ENCODE measurements at regions not wholly inside any gene's neighbourhood (a gene's known extent, or its start where the extent isn't known, plus 50 kb on each side); places are given as distances from the start of the nearest gene placed in this dataset.

DNA sequence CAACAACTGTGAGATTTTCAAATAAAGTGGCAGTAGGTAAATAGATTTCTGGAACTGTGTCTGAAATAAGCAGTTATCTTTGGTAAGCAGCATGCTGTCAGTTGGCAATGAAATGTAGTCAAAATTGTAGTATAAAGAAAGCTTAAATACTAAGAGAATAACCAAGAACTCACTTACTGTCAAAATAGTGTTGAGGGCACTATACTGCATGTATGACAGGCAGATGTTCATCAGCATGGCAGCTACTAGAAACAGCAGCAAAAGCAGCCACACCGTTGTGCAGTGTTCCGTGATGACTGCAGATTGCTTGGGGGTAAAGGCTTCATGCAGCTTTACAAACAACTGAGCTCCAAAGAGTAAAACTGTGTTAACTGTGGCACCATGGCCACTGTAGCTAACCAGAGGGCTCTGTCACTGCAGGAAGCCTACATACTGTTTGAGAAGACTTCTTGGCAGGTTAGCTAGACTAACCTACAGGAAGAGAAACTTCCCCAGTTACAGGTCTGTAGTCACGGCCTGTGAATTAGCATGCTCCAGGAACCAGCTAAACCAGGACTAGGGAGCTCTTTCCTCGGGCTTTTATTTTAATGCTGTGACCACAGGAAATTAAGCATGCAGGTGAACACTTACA, 459.7 kb downstream of the TBL1XR1 start:
- in situ Hi-C loops (cut with MboI), result no loop called here
- BruUV-seq (replicated peaks), result no TSS peak
- H3K4me1 ChIP-seq (replicated peaks in 1 of 2; ENCODE audit: control insufficient read depth in 2 of 2, insufficient read depth in 2 of 2, low read length in 2 of 2), result no peaks in the 10 kb centered on the region
- no peak overlapping the region for H3K4me2 ChIP-seq (ENCODE audit: insufficient read depth, low read length)
- ChIA-PET CTCF (ENCODE audit: low intra/inter-chr PET ratio) (no interaction called here), POLR2A (no interaction called here)
- intact Hi-C loops (cut with micrococcal nuclease), result no loop called here
- ATAC-seq (no peak), DNase-seq (ENCODE audit: extremely low read depth in 1 of 4, low spot score in 3 of 4) (no peak), FAIRE-seq (no peak)
- H3K27me3 ChIP-seq (ENCODE audit: control insufficient read depth in 2 of 2, insufficient read depth in 2 of 2, low read length in 2 of 2), result no peaks in the 10 kb centered on the region; a peak in 1 of 5 replicates
- H3K4me3 ChIP-seq, result no peak overlapping the region
- TF ChIP-seq ZFP1 (CRISPR knock-in tag; IDR thresholded peaks at IDR 0.05) (no peak), TAL1 (IDR thresholded peaks at IDR 0.05) (no peak), MTA3 (IDR thresholded peaks at IDR 0.05; ENCODE audit: borderline replicate concordance) (no peak), EWSR1 (IDR thresholded peaks at IDR 0.05; ENCODE audit: borderline replicate concordance, low read depth, partially characterized antibody) (no peak), ELF1 (tag; IDR thresholded peaks at IDR 0.05) (no peak), BRCA1 (IDR thresholded peaks at IDR 0.05) (no peak), BRCA1 (CRISPR knock-in tag; IDR thresholded peaks at IDR 0.05) (no peak), CBX8 (IDR thresholded peaks at IDR 0.05; ENCODE audit: borderline replicate concordance, extremely low read depth, low read depth, low read length, poor library complexity, severe bottlenecking) (no peak), SLC30A9 (CRISPR knock-in tag; IDR thresholded peaks at IDR 0.05) (no peak), SIN3B (IDR thresholded peaks at IDR 0.05; ENCODE audit: low read depth) (no peak)
- TF ChIP-seq, protein P1, sequence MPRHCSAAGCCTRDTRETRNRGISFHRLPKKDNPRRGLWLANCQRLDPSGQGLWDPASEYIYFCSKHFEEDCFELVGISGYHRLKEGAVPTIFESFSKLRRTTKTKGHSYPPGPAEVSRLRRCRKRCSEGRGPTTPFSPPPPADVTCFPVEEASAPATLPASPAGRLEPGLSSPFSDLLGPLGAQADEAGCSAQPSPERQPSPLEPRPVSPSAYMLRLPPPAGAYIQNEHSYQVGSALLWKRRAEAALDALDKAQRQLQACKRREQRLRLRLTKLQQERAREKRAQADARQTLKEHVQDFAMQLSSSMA (CRISPR knock-in tag; IDR thresholded peaks at IDR 0.05), result no peak
- TF ChIP-seq, protein P2, sequence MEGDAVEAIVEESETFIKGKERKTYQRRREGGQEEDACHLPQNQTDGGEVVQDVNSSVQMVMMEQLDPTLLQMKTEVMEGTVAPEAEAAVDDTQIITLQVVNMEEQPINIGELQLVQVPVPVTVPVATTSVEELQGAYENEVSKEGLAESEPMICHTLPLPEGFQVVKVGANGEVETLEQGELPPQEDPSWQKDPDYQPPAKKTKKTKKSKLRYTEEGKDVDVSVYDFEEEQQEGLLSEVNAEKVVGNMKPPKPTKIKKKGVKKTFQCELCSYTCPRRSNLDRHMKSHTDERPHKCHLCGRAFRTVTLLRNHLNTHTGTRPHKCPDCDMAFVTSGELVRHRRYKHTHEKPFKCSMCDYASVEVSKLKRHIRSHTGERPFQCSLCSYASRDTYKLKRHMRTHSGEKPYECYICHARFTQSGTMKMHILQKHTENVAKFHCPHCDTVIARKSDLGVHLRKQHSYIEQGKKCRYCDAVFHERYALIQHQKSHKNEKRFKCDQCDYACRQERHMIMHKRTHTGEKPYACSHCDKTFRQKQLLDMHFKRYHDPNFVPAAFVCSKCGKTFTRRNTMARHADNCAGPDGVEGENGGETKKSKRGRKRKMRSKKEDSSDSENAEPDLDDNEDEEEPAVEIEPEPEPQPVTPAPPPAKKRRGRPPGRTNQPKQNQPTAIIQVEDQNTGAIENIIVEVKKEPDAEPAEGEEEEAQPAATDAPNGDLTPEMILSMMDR (IDR thresholded peaks at IDR 0.05 in 2 of 3, conservative IDR thresholded peaks at IDR 0.05 in 1 of 3; ENCODE audit: insufficient read depth in 2 of 3, low read depth in 1 of 3, low read length in 3 of 3), result no peak
- TF ChIP-seq, protein P3, sequence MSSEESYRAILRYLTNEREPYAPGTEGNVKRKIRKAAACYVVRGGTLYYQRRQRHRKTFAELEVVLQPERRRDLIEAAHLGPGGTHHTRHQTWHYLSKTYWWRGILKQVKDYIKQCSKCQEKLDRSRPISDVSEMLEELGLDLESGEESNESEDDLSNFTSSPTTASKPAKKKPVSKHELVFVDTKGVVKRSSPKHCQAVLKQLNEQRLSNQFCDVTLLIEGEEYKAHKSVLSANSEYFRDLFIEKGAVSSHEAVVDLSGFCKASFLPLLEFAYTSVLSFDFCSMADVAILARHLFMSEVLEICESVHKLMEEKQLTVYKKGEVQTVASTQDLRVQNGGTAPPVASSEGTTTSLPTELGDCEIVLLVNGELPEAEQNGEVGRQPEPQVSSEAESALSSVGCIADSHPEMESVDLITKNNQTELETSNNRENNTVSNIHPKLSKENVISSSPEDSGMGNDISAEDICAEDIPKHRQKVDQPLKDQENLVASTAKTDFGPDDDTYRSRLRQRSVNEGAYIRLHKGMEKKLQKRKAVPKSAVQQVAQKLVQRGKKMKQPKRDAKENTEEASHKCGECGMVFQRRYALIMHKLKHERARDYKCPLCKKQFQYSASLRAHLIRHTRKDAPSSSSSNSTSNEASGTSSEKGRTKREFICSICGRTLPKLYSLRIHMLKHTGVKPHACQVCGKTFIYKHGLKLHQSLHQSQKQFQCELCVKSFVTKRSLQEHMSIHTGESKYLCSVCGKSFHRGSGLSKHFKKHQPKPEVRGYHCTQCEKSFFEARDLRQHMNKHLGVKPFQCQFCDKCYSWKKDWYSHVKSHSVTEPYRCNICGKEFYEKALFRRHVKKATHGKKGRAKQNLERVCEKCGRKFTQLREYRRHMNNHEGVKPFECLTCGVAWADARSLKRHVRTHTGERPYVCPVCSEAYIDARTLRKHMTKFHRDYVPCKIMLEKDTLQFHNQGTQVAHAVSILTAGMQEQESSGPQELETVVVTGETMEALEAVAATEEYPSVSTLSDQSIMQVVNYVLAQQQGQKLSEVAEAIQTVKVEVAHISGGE (CRISPR knock-in tag; IDR thresholded peaks at IDR 0.05), result no peak
- no peak overlapping the region for H3K27ac ChIP-seq (ENCODE audit: extremely low read depth, low read depth, low read length)
- H3K9me1 ChIP-seq (ENCODE audit: control insufficient read depth, insufficient read depth, low read length), result no peaks in the 10 kb centered on the region
- no peaks in the 10 kb centered on the region for H4K20me1 ChIP-seq (replicated peaks; ENCODE audit: control insufficient read depth, insufficient read depth, low read length)
- no peaks in the 10 kb centered on the region for H3K79me2 ChIP-seq (ENCODE audit: control insufficient read depth, insufficient read depth, low read length)
- no peaks in the 10 kb centered on the region for H3K36me3 ChIP-seq (ENCODE audit: control insufficient read depth, insufficient read depth, low read length)
- no peak overlapping the region for H3K9ac ChIP-seq (ENCODE audit: insufficient read depth in 1 of 2, low read depth in 2 of 2, low read length in 2 of 2)
- no peak overlapping the region for H2AFZ ChIP-seq (ENCODE audit: low read depth, low read length)
- no peaks in the 10 kb centered on the region for H3K9me3 ChIP-seq (replicated peaks; ENCODE audit: control insufficient read depth, insufficient read depth, low read depth, low read length)
- WGBS (ENCODE audit: insufficient coverage, low coverage, missing lambda C conversion rate), result 0% methylated on average over 4 of the region's 4 CpGs

All from K562 (cell line).